Uterus (tissue), 3 donors: ENCODE measurements at regions not wholly inside any gene's neighbourhood (a gene's known extent, or its start where the extent isn't known, plus 50 kb on each side); places are given as distances from the start of the nearest gene placed in this dataset.

Source experiments
- DNase-seq, 2 donors: peaks; one replicate each; pipeline ENCODE4 v3.0.0-alpha.2; 2019 to 2020
- H3K27ac ChIP-seq, 2 donors: fragments of 200-600 bp; sonication (generic); 1 replicate in 1 of 2; 2 replicates in 1 of 2; pipeline ENCODE4 v1.5.1; 2016 to 2018
- H3K27me3 ChIP-seq, 2 donors: fragments of 200-600 bp; sonication (generic); one replicate each; pipeline ENCODE4 v1.5.1; 2018 to 2019; ENCODE audit warnings: control low read depth in 1 of 2
- H3K36me3 ChIP-seq, 2 donors: fragments of 200-600 bp; sonication (generic); one replicate each; pipeline ENCODE4 v1.5.1; 2019; ENCODE audit warnings: control low read depth in 1 of 2
- H3K4me1 ChIP-seq, 2 donors: fragments of 200-600 bp; sonication (generic); one replicate each; pipeline ENCODE4 v1.5.1; 2018 to 2019; ENCODE audit warnings: control low read depth in 1 of 2
- H3K4me3 ChIP-seq, 2 donors: fragments of 200-600 bp; sonication (generic); 1 replicate in 1 of 2; 2 replicates in 1 of 2; pipeline ENCODE4 v1.5.1; 2018 to 2019; ENCODE audit warnings: mild to moderate bottlenecking in 1 of 2
- H3K9me3 ChIP-seq, 2 donors: fragments of 200-600 bp; sonication (generic); one replicate each; pipeline ENCODE4 v1.5.1; 2019; ENCODE audit warnings: control low read depth in 1 of 2
- POLR2A ChIP-seq, 2 donors: fragments of 450-650 bp; IDR thresholded peaks; one replicate each; pipeline ENCODE4 v1.6.1; 2016; ENCODE audit warnings: antibody characterized with exemption in 2 of 2, mild to moderate bottlenecking in 1 of 2, moderate library complexity in 1 of 2
- intact Hi-C: fragments of 100-400 bp; cut with DNase I; formaldehyde crosslinking; loops from one replicate; pipeline ENCODE4 v1.15.1; 2023; ENCODE audit warnings: low total_unique reads
- TF ChIP-seq, protein P1 (sequence below), 4 experiments: fragments of 200-600 bp in 2 of 4; fragments of 450-650 bp in 2 of 4; sonication (generic) in 2 of 4; IDR thresholded peaks; one replicate each; pipeline ENCODE4 v1.5.1; 2016 to 2019; ENCODE audit warnings: antibody characterized with exemption in 4 of 4, mild to moderate bottlenecking in 2 of 4, moderate library complexity in 1 of 4
- donor health status: DM: yes; HTN: yes; CAD: no.

DNA sequence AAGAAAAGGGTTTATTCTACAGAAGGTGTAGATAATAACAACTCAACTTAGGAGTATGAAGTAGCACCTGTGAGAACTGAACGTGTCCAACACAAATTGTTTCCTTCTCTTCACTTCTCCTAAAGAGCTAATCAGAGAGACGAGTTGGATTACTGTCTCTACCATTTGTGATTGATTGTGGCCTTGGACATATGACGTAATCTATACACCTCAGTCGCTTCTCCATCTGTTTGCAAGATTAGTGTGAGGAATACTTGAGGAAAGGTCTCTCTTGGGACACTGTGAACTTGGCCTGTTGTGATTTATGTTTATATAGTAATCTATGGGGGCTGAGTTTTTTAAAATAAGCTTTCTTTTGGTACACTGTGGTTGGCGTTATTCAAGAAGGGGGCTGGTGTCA is 182.0 kb downstream of the ZNF330 start:
- H3K27me3 ChIP-seq, result no peaks in the 10 kb centered on the region
- no peak for DNase-seq
- intact Hi-C loops, result no loop called here
- no peaks in the 10 kb centered on the region for H3K4me1 ChIP-seq
- H3K27ac ChIP-seq, result no peak overlapping the region
- H3K4me3 ChIP-seq, result no peak overlapping the region
- no peaks in the 10 kb centered on the region for H3K36me3 ChIP-seq
- no peaks in the 10 kb centered on the region for H3K9me3 ChIP-seq
- no peak for TF ChIP-seq POLR2A (IDR thresholded peaks at IDR 0.05)
- TF ChIP-seq, protein P1, sequence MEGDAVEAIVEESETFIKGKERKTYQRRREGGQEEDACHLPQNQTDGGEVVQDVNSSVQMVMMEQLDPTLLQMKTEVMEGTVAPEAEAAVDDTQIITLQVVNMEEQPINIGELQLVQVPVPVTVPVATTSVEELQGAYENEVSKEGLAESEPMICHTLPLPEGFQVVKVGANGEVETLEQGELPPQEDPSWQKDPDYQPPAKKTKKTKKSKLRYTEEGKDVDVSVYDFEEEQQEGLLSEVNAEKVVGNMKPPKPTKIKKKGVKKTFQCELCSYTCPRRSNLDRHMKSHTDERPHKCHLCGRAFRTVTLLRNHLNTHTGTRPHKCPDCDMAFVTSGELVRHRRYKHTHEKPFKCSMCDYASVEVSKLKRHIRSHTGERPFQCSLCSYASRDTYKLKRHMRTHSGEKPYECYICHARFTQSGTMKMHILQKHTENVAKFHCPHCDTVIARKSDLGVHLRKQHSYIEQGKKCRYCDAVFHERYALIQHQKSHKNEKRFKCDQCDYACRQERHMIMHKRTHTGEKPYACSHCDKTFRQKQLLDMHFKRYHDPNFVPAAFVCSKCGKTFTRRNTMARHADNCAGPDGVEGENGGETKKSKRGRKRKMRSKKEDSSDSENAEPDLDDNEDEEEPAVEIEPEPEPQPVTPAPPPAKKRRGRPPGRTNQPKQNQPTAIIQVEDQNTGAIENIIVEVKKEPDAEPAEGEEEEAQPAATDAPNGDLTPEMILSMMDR (IDR thresholded peaks at IDR 0.05), result no peak

DNA sequence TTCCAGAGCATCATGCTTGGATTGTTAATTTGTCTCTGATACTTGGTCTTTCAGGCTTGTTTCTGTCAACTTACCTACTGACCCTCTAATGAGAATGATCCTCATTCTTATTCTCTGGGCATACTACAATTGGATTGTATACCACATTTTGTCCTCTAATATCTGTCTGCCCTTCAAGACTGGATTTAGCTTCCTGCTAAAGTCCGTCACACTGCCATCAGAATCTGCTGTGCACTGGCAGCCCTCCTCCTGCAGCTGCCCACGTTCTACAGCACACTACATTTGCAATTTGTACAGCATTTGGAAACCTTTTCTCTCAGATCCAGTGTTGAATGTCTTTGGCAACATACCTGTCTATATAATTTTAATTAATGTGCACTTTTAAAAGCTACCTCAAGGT is 183.1 kb downstream of the ZNF330 start:
- no peaks in the 10 kb centered on the region for H3K4me1 ChIP-seq
- H3K36me3 ChIP-seq, result no peaks in the 10 kb centered on the region
- TF ChIP-seq, protein P1 (IDR thresholded peaks at IDR 0.05), result no peak
- TF ChIP-seq POLR2A (IDR thresholded peaks at IDR 0.05), result no peak
- no peak overlapping the region for H3K4me3 ChIP-seq
- H3K27ac ChIP-seq, result no peak overlapping the region
- H3K27me3 ChIP-seq, result no peaks in the 10 kb centered on the region
- intact Hi-C loops, result no loop called here
- DNase-seq, result no peak
- H3K9me3 ChIP-seq, result no peaks in the 10 kb centered on the region

- intact Hi-C loops, result no loop called here
- Histone ChIP-seq H3K36me3 (no peaks in the 10 kb centered on the region), H3K27ac (no peak overlapping the region), H3K9me3 (no peaks in the 10 kb centered on the region), H3K4me1 (no peaks in the 10 kb centered on the region), H3K4me3 (no peak overlapping the region), H3K27me3 (no peaks in the 10 kb centered on the region)
- TF ChIP-seq, protein P1 (IDR thresholded peaks at IDR 0.05), result no peak
- no peak for TF ChIP-seq POLR2A (IDR thresholded peaks at IDR 0.05)
- no peak for DNase-seq
Observed at GRCh38 chr4:141406237-141406636, 185.5 kb downstream of the ZNF330 start.

GRCh38 chr4:141409556-141409955 is 188.9 kb downstream of the ZNF330 start:
- no peak overlapping the region for H3K27ac ChIP-seq
- no peaks in the 10 kb centered on the region for H3K9me3 ChIP-seq
- no peaks in the 10 kb centered on the region for H3K27me3 ChIP-seq
- no peak for TF ChIP-seq POLR2A (IDR thresholded peaks at IDR 0.05)
- intact Hi-C loops, result no loop called here
- no peak overlapping the region for H3K4me3 ChIP-seq
- no peaks in the 10 kb centered on the region for H3K36me3 ChIP-seq
- no peak for DNase-seq
- no peaks in the 10 kb centered on the region for H3K4me1 ChIP-seq

- no peak for DNase-seq
- Histone ChIP-seq H3K4me3 (no peak overlapping the region), H3K36me3 (no peaks in the 10 kb centered on the region), H3K9me3 (no peaks in the 10 kb centered on the region), H3K27me3 (no peaks in the 10 kb centered on the region), H3K27ac (no peak overlapping the region), H3K4me1 (no peaks in the 10 kb centered on the region)
- TF ChIP-seq, protein P1 (IDR thresholded peaks at IDR 0.05), result no peak
- TF ChIP-seq POLR2A (IDR thresholded peaks at IDR 0.05), result no peak
- intact Hi-C loops, result no loop called here
Observed at GRCh38 chr4:141410839-141411238, 190.1 kb downstream of the ZNF330 start.

DNA sequence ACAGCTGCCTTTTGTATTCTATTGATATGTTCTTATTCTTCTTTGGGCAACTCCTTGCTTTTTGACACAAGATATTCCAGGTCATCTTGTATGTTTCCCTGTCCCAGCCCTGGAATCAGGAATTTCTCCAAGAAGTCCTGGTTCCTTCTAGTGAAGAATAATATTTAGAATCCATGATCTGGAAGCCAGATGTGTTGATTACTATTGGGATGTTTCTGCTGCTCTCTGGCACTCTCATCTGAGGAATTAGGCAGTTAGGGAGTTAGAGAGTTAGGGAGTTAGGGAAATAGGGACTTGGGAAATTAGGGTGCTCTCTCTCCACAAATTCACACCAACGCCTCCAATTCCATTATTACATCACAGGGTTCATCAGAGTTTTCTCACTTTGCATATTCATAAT is 191.2 kb downstream of the ZNF330 start:
- Histone ChIP-seq H3K27me3 (no peaks in the 10 kb centered on the region), H3K27ac (no peak overlapping the region), H3K9me3 (no peaks in the 10 kb centered on the region), H3K4me3 (no peak overlapping the region), H3K36me3 (no peaks in the 10 kb centered on the region), H3K4me1 (no peaks in the 10 kb centered on the region)
- no peak for DNase-seq
- TF ChIP-seq, protein P1 (IDR thresholded peaks at IDR 0.05), result no peak
- TF ChIP-seq POLR2A (IDR thresholded peaks at IDR 0.05), result no peak
- intact Hi-C loops, result no loop called here
